Gastrocnemius medialis (tissue), 4 donors: ENCODE measurements at regions not wholly inside any gene's neighbourhood (a gene's known extent, or its start where the extent isn't known, plus 50 kb on each side); places are given as distances from the start of the nearest gene placed in this dataset.

ENCODE experiments used
- POLR2A ChIP-seq, 2 donors: fragments of 450-650 bp; IDR thresholded peaks; one replicate each; pipeline ENCODE4 v1.6.1; 2017; ENCODE audit warnings: antibody characterized with exemption in 2 of 2, mild to moderate bottlenecking in 2 of 2, moderate library complexity in 2 of 2
- TF ChIP-seq, protein P1 (sequence below), 5 experiments: fragments of 450-650 bp in 3 of 5; fragments of 200-600 bp in 2 of 5; sonication (generic) in 2 of 5; IDR thresholded peaks in 4 of 5; conservative IDR thresholded peaks in 1 of 5; 1 replicate in 4 of 5; 2 replicates in 1 of 5; pipeline ENCODE4 v1.5.1; 2016 to 2019; ENCODE audit warnings: antibody characterized with exemption in 5 of 5, mild to moderate bottlenecking in 3 of 5, moderate library complexity in 3 of 5

DNA sequence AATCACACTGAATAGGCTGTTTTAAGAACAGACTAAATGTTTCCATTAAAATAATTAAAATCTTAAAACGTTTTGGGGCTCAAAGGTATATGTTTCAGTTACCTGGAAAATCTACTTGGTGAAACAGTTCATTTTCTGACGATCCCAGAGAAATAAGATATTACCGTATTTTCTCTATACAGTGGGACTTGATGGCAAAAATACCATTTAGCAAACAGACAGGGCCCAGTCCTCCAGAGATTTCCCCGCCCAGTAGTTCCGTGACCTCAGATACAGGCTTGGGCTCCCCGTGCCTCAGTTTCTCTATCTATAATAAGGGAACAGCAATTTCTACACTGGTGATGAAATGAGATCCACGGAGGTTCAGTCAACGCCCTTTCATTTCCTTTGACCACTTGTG is 304.4 kb downstream of the VRK1 start:
- TF ChIP-seq, protein P1, sequence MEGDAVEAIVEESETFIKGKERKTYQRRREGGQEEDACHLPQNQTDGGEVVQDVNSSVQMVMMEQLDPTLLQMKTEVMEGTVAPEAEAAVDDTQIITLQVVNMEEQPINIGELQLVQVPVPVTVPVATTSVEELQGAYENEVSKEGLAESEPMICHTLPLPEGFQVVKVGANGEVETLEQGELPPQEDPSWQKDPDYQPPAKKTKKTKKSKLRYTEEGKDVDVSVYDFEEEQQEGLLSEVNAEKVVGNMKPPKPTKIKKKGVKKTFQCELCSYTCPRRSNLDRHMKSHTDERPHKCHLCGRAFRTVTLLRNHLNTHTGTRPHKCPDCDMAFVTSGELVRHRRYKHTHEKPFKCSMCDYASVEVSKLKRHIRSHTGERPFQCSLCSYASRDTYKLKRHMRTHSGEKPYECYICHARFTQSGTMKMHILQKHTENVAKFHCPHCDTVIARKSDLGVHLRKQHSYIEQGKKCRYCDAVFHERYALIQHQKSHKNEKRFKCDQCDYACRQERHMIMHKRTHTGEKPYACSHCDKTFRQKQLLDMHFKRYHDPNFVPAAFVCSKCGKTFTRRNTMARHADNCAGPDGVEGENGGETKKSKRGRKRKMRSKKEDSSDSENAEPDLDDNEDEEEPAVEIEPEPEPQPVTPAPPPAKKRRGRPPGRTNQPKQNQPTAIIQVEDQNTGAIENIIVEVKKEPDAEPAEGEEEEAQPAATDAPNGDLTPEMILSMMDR (IDR thresholded peaks at IDR 0.05 in 4 of 5, conservative IDR thresholded peaks at IDR 0.05 in 1 of 5) = no peak
- TF ChIP-seq POLR2A (IDR thresholded peaks at IDR 0.05) = no peak
